GM12864 (cell line): ENCODE measurements at regions not wholly inside any gene's neighbourhood (a gene's known extent, or its start where the extent isn't known, plus 50 kb on each side); places are given as distances from the start of the nearest gene placed in this dataset.

Experiments used
- DNase-seq: peaks from one replicate; pipeline ENCODE4 v3.0.0-alpha.2; 2011; ENCODE audit warnings: low read depth
- H3K4me3 ChIP-seq: 2 replicates; pipeline ENCODE4 v1.5.1; 2011; ENCODE audit warnings: mild to moderate bottlenecking, low read depth, low read length, control low read depth
- CTCF ChIP-seq: IDR thresholded peaks from 2 replicates; pipeline ENCODE4 v1.5.1; 2011; ENCODE audit warnings: low read depth, mild to moderate bottlenecking, moderate library complexity, low read length, control low read depth, inconsistent platforms; ENCODE audit errors: missing control alignments

DNA sequence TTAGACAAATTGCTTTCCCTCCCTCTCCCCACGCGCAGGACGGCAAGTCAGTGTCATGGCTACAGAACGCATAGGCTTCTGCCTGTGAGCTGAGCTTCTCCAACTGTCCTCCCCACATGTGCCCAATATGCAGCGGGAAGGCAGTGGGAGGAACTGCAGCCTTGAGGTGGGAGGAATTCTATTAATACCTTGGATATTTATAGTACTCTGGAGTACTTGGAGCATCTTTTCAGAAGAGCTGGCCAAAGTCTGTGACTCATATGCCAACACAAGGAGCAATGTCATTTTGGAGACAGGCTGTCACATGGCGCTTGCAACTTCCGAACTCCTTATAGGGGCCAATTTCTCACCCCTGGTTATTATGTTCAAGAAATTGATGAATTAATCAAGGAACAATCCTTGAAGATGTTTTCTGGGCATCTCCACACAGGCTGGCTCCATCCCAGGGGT is 245.0 kb upstream of the SERP2 start:
- H3K4me3 ChIP-seq, result no peak overlapping the region
- DNase-seq, result no peak
- no peak for TF ChIP-seq CTCF

GRCh38 chr13:44129418-44129817 is 244.2 kb upstream of the SERP2 start:
- TF ChIP-seq CTCF, result no peak
- H3K4me3 ChIP-seq, result no peak overlapping the region
- DNase-seq, result no peak

DNA sequence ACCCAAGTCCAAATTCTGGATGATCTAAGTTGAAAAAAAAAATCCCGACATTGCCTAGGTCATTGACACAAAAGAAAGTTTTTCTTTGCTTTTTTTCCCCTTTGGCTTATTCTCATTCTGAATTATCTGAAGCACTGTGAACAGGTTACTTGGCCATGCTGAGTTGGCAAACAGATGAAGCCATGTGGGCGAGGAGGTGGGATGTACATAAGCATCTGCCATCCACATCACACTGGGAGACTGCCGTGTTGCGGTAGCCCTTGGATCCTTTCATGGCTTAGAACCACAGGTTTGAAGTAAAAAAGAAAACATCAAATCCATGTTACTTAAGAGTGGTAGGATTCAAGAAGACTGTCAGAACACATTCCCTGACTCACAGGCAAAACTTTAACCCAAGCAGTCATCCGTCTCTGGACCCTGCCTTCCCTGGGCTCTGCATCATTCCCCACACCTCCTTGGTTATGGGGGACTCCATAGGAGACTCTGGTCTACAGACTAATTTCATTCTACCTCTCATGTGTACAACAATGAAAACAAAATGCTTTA is 242.5 kb upstream of the SERP2 start:
- no peak for TF ChIP-seq CTCF
- no peak for DNase-seq

GRCh38 chr13:44132710-44133109 is 240.9 kb upstream of the SERP2 start:
- no peak overlapping the region for H3K4me3 ChIP-seq
- no peak for TF ChIP-seq CTCF
- no peak for DNase-seq

More for the DNA sequence above, 242.5 kb upstream of the SERP2 start:
- H3K4me3 ChIP-seq, result no peak overlapping the region

DNA sequence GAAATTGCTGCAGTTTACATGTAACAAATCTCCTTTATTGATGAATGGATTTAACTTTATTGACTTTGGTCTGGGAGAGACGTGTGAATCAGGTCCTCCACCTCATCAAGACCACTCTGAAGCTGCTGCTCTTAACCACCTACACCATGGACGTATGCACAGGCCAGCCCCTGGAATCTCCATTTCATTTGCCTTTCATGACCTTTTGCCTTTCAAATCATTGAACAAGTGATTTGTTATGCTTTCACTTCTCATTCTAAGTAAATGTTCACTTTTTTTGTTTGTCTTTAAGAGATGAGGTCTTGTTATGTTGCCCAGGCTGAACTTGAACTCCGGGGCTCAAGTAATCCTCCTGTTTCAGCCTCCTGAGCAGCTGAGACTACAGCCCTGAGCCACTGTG is 240.0 kb upstream of the SERP2 start:
- TF ChIP-seq CTCF, result no peak
- H3K4me3 ChIP-seq, result no peak overlapping the region
- no peak for DNase-seq

DNA sequence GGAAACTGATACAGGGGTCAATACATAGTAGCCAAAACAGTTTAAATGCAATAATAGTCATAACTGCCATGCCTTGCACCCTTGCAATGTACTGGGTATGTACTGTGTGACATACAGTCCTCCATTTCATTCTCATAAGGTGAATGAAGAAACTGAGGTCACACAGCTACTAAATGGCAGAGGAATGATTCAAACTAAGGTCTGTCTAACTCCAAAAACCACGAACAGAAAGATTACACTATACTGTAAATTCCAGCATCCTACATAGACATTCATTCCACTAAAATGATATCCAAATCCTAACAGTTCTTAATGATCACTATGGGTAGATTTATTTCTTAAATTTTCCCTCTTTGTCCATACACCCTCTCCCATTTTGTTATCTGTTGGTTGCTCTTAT is 238.1 kb upstream of the SERP2 start:
- DNase-seq, result no peak
- H3K4me3 ChIP-seq, result no peak overlapping the region
- TF ChIP-seq CTCF, result no peak

GRCh38 chr13:44136696-44137268 is 236.8 kb upstream of the SERP2 start:
- no peak for DNase-seq
- no peak for TF ChIP-seq CTCF
- H3K4me3 ChIP-seq, result no peak overlapping the region
